ENCODE measurements at regions not wholly inside any gene's neighbourhood (a gene's known extent, or its start where the extent isn't known, plus 50 kb on each side); places are given as distances from the start of the nearest gene placed in this dataset.

- TF ChIP-seq CTCF (IDR thresholded peaks at IDR 0.05) (no peak), POLR2A (IDR thresholded peaks at IDR 0.05) (no peak)
These were observed 62.9 kb upstream of the XCR1 start for GRCh38 chr3:46090161-46090591.

Measured in uterus (tissue), 2 donors.